DOHH2 (cell line): ENCODE measurements at regions not wholly inside any gene's neighbourhood (a gene's known extent, or its start where the extent isn't known, plus 50 kb on each side); places are given as distances from the start of the nearest gene placed in this dataset.

Experiments
- EZH2phosphoT487 ChIP-seq: fragments of 200-600 bp; sonication (generic); IDR thresholded peaks from 2 replicates; pipeline ENCODE4 v1.6.1; 2017; ENCODE audit warnings: borderline replicate concordance, mild to moderate bottlenecking, antibody characterized with exemption, low read length, moderate library complexity, mixed read lengths
- TF ChIP-seq, protein P1 (sequence below): fragments of 200-600 bp; sonication (generic); IDR thresholded peaks from one replicate; pipeline ENCODE4 v1.5.1; 2014; ENCODE audit warnings: antibody characterized with exemption, mild to moderate bottlenecking, low read depth, low read length; ENCODE audit not compliant: poor library complexity, severe bottlenecking

DNA sequence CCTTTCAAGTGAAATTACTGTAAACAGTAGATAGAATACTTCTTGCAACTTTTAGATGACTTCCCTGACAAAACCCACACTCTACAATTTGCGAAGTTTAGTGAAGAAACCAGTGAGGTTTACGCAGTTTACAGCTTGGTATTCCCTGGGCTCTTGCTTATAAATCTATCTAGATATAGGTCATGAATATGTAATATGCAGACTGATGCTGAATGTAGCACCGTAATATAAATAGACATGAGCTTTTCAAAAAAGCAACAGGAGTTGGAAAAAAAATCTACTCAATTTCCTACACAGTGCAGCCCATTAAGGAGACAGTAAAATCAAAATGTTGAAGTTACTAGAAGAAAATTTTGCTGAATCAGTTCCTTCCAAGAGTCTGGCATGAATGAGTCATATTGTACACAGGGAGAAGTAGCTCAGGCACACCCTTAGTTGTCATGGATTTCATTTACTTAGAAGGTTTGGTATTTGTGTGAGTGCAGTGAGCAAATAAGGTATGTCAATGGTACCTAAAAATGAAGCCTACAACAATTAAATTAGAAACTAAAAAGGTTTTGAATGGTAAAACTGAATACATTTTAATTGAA lies 67.7 kb upstream of the NEUROD6 start:
- TF ChIP-seq, protein P1, sequence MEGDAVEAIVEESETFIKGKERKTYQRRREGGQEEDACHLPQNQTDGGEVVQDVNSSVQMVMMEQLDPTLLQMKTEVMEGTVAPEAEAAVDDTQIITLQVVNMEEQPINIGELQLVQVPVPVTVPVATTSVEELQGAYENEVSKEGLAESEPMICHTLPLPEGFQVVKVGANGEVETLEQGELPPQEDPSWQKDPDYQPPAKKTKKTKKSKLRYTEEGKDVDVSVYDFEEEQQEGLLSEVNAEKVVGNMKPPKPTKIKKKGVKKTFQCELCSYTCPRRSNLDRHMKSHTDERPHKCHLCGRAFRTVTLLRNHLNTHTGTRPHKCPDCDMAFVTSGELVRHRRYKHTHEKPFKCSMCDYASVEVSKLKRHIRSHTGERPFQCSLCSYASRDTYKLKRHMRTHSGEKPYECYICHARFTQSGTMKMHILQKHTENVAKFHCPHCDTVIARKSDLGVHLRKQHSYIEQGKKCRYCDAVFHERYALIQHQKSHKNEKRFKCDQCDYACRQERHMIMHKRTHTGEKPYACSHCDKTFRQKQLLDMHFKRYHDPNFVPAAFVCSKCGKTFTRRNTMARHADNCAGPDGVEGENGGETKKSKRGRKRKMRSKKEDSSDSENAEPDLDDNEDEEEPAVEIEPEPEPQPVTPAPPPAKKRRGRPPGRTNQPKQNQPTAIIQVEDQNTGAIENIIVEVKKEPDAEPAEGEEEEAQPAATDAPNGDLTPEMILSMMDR, result no peak
- no peak for TF ChIP-seq EZH2phosphoT487
